M059J (cell line): ENCODE measurements at regions not wholly inside any gene's neighbourhood (a gene's known extent, or its start where the extent isn't known, plus 50 kb on each side); places are given as distances from the start of the nearest gene placed in this dataset.
"Not testable (repeated sequence)": the region's sequence is repeated elsewhere in the genome, so short reads cannot be mapped to it uniquely, and the experiment has no call there.

ENCODE experiments used
- DNase-seq: peaks from one replicate; pipeline ENCODE4 v3.0.0-alpha.2; 2012; ENCODE audit warnings: low read depth

- DNase-seq: no peak
Observed at GRCh38 chr16:29182501-29182900, 197.6 kb downstream of the LAT start.

GRCh38 chr16:29181921-29182411 lies 197.1 kb downstream of the LAT start:
- DNase-seq: not testable (repeated sequence)

GRCh38 chr16:29181254-29181780 lies 196.5 kb downstream of the LAT start:
- not testable (repeated sequence) for DNase-seq

- not testable (repeated sequence) for DNase-seq
Observed at GRCh38 chr16:29180206-29180600, 195.4 kb downstream of the LAT start.

- DNase-seq: not testable (repeated sequence)
Observed at GRCh38 chr16:29179401-29180205, 194.8 kb downstream of the LAT start.

- DNase-seq: not testable (repeated sequence)
Observed at GRCh38 chr16:29177888-29178726, 193.3 kb downstream of the LAT start.

GRCh38 chr16:29177203-29177887 lies 192.5 kb downstream of the LAT start:
- DNase-seq: not testable (repeated sequence)

- DNase-seq: not testable (repeated sequence)
Observed at GRCh38 chr16:29176822-29177202, 192.0 kb downstream of the LAT start.

GRCh38 chr16:29176154-29176470 lies 191.3 kb downstream of the LAT start:
- DNase-seq: not testable (repeated sequence)

- not testable (repeated sequence) for DNase-seq
Observed at GRCh38 chr16:29175411-29176153, 190.7 kb downstream of the LAT start.

GRCh38 chr16:29173371-29174305 lies 188.8 kb downstream of the LAT start:
- DNase-seq: not testable (repeated sequence)

GRCh38 chr16:29172098-29172724 lies 187.4 kb downstream of the LAT start:
- DNase-seq: not testable (repeated sequence)

GRCh38 chr16:29171296-29171695 lies 186.4 kb downstream of the LAT start:
- not testable (repeated sequence) for DNase-seq

GRCh38 chr16:29170393-29171119 lies 185.7 kb downstream of the LAT start:
- DNase-seq: not testable (repeated sequence)

GRCh38 chr16:29169295-29169994 lies 184.6 kb downstream of the LAT start:
- not testable (repeated sequence) for DNase-seq

- DNase-seq: not testable (repeated sequence)
Observed at GRCh38 chr16:29168515-29169259, 183.8 kb downstream of the LAT start.

- DNase-seq: not testable (repeated sequence)
Observed at GRCh38 chr16:29164442-29165089, 179.7 kb downstream of the LAT start.
